K562 (cell line): ENCODE measurements at regions not wholly inside any gene's neighbourhood (a gene's known extent, or its start where the extent isn't known, plus 50 kb on each side); places are given as distances from the start of the nearest gene placed in this dataset.

Source experiments
- CHD7 ChIP-seq: fragments of 200-600 bp; sonication (generic); IDR thresholded peaks from one replicate; pipeline ENCODE4 v1.6.1; 2012; ENCODE audit warnings: mild to moderate bottlenecking, low read depth, low read length, inconsistent platforms
- OTX1 ChIP-seq: fragments of 450-650 bp; formaldehyde crosslinking; IDR thresholded peaks from 2 replicates; pipeline ENCODE4 v1.4.0; 2022; ENCODE audit warnings: mild to moderate bottlenecking

GRCh38 chr17:49915670-49916069 is 53.3 kb upstream of the DLX4 start (continued):
- TF ChIP-seq CHD7 (no peak), OTX1 (CRISPR knock-in tag) (no peak)
